Left colon (tissue), 2 donors: ENCODE measurements at regions not wholly inside any gene's neighbourhood (a gene's known extent, or its start where the extent isn't known, plus 50 kb on each side); places are given as distances from the start of the nearest gene placed in this dataset.
A peak's percentile ranks its signal among the peaks of the same experiment; 100 is the strongest.

Experiments
- ATAC-seq: fragments of 200-7000 bp; cut with Tn5 transposase; one replicate; pipeline ENCODE4 v1.9.1; 2020; ENCODE audit warnings: mild to moderate bottlenecking, moderate library complexity
- DNase-seq, 2 donors: peaks; one replicate each; pipeline ENCODE4 v3.0.0-alpha.2; 2020
- intact Hi-C, 2 donors: fragments of 100-400 bp; cut with DNase I in 1 of 2; cut with micrococcal nuclease in 1 of 2; formaldehyde crosslinking; loops; one replicate each; pipeline versions ENCODE4 v1.11.2 to v1.14.0; 2022; cut with DNase I, micrococcal nuclease
- donor health status: DM: no; HTN: no; CAD: no.
- donor health status: DM: yes; HTN: yes; CAD: no.

DNA sequence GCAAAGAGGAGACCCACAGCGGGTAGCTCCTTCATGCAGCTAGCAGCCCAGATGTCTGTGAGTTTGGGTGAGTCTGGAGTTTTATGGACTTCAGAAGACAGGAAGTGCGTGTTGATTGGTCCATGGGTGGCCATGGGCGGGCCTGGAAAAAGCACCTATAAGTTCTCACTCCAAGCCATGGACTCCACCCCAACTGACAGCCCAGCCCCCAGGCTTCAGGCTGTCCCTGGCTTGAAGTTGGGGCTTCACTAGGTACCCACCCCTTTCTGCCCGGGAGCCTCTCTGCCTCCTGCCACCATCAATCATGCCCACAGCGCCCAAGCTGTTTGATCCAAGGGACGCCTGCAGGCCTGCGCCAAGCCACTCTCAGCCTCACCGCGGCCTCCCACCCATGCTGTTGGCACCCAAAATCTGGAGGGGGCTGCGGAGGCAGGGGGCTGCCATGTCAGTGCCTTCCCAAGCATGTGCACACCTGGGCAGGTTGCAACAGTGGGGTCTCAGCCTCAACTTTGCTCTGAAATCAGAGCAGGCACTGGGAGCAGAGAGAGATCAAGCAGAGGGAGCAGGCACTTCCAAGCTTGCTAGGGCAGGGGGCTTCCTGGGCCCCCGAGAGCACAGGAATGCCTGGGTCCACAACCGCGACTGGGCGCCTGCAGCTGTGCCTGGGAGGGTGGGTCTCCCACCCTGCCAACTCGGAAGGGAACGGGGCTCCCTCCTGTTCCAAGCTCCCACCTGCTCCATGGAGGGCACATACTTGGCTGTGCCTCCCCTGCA, 1503.7 kb downstream of the CDH11 start:
- ATAC-seq (peak; percentile 88), DNase-seq (peak; percentile 33 to 50)

GRCh38 chr16:63617047-63617989, 1504.5 kb downstream of the CDH11 start:
- DNase-seq, result peak; percentile 25 to 32

More for the DNA sequence above, 1503.7 kb downstream of the CDH11 start:
- intact Hi-C loops, result no loop called here

DNA sequence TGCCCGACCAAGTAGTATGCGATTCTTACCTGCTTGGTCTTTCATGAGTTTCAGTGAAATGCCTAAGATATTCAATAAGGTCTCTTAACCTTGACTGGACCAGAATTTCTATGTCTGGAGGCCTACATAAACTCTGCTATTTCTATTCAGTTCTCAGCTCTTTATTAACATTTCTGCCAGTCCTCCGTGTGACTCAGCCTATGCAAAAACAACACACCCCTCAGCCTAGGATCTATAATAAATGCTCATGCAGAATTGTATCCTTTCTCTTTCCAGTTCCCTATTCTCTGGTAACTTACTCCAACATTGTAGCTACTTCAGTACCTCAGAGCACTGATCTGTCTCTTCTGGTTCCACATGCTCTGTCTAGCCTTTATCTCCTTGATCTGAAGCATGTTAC, 1507.4 kb downstream of the CDH11 start:
- intact Hi-C loops, result no loop called here
- no peak for ATAC-seq
- DNase-seq, result no peak

More at GRCh38 chr16:63617047-63617989, 1504.5 kb downstream of the CDH11 start:
- peak; percentile 74 for ATAC-seq
- intact Hi-C loops, result no loop called here

DNA sequence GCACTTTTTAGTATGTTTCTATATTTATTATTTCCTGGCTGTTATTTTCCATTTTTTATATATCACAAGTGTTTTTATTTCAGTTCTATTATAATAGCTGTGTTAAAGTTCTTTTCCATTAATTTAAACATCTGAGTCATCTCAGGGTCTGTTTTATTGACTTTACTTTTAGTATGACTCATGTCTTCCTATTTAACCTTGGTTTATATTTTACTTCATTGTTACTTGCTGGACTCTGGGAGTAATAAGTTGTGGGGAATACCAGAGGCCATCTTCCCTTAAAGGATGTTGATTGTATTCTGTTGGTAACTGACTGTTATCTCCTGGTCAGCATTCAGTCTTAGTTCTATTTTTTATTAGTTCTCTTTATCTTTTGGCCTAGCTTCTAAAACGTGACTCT, 1508.2 kb downstream of the CDH11 start:
- ATAC-seq (peak; percentile 55), DNase-seq (no peak)

DNA sequence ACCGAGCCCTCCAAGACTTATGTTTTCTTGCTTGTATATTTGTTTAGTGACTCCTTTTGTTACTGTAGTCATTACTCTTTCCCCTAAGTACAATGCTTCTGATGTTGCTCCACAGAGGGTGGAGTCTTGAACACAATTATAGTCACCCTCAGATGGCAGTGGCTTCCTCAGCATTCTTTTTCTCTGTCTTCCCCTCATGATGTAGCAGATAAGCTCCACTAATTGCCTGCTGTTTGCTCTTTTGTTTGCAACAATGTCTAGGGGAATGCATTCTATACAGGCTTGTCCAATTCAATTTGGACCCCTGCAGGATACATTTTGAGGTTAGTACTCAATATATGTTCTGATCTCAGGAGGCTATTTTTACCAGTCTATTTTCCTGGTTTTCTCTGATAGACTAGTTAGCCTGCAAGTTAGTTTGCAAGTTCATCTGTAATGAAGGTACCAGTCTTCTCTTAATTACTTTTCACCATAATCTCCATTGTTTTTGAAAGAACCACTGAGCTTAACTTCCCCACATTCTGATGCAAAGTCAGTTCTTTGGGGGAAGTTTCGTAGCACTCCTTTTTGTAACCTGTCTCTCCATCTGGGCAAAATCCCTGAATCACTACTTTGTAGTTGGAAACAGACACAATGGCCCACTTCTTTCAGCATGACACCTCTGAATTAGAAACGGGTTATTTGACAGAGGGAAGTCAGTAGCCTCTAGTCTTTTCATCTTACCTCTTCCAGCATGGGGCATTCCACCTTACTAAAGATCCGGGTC, 1509.2 kb downstream of the CDH11 start:
- intact Hi-C loops, result no loop called here
- no peak for DNase-seq
- ATAC-seq, result no peak

More for the DNA sequence above, 1508.2 kb downstream of the CDH11 start:
- intact Hi-C loops, result no loop called here

DNA sequence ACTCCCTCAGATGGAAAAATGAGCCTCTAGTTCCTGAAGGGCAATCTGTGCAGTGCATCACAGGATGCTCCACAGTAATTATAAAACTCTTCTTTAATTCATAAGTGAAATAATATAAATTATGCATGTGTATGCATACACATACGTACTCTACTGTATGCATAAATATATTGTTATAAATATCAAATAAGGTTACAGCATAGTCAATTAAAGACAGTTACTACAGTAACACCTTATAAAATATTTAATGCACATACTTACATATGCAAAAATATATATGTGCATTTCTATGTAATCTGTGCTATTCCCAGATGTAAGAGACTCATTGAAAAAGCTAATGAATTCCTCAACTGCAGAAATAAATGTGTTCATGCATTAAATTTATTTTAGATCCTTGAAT, 1515.1 kb downstream of the CDH11 start:
- no peak for DNase-seq
- intact Hi-C loops, result no loop called here

DNA sequence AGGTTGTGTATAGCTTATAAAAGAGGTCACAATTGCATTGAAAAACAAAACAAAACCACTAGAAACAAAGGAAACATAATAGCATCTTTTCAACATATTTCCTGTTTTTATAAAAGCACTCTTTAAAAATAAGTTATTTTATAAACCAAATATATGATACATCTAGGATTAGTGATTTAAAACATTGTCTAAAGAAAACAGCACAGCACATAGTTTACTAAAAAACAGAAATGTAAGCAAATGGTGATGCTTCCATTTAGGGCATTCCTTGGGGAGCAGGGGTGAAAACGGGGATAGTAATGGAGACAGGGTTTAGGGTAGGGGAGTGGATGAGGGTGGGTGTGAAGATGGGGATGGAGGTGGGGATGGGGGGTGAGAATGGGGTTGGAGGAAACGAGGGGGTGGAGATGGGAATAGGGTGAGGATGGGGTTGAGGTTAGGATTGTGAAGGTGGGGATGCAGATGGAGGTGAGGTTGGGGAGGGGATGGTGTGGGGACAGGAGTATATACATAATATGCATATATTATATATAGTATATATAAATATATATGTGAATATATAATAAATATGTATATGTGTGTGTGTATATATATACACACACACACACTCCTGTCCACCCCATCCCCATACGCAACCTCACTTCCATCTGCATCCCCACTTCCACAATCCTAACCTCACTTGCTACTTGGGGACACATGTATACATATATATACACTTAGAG, 1519.5 kb downstream of the CDH11 start:
- no peak for ATAC-seq
- intact Hi-C loops, result no loop called here
- DNase-seq, result no peak

More for the DNA sequence above, 1515.1 kb downstream of the CDH11 start:
- no peak for ATAC-seq

DNA sequence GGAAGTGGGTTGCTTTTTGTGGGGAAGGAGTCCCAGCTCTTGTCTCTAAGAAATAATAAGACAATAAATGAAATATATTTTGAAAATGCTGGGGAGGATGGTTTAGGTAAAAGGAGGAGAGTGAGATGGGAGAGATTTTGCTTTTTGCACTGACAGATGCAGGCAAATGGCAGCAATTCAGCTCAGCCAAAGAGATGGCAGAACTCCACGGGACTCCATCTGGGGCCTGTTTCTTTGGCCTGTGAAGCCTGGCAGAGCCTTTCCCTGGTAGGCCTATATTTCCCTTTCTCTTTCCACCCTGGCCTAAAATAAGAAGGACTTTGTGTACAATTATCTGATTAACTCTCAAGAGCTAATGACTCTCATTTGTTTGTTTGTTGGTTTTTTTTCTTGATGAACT, 1525.1 kb downstream of the CDH11 start:
- ATAC-seq (no peak), DNase-seq (no peak)
- intact Hi-C loops, result no loop called here

- intact Hi-C loops, result no loop called here
- no peak for ATAC-seq
- DNase-seq, result no peak
Measured at GRCh38 chr16:63592852-63593251, 1529.0 kb downstream of the CDH11 start.

GRCh38 chr16:63581570-63581969, 1540.3 kb downstream of the CDH11 start:
- DNase-seq, result no peak
- intact Hi-C loops, result no loop called here
- no peak for ATAC-seq

DNA sequence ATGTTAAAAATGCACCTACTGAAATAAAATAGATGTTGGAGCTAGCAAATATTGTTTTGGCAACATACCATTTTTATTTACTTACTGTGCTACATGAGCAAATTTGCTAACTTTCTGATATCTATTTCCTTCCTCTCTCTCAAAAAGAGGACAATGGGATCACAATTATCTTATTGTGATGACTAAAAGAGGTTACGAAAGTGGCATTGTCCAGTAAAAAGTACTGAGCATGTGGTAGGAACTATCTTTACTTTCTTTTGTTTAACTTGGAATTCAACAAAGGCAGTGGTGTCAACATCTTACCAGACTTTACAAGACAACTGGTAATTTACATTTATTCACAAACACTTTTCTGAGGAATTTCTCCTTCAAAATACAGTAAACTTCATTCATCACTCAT, 1542.6 kb upstream of the CDH8 start:
- intact Hi-C loops, result no loop called here
- DNase-seq (no peak), ATAC-seq (no peak)

DNA sequence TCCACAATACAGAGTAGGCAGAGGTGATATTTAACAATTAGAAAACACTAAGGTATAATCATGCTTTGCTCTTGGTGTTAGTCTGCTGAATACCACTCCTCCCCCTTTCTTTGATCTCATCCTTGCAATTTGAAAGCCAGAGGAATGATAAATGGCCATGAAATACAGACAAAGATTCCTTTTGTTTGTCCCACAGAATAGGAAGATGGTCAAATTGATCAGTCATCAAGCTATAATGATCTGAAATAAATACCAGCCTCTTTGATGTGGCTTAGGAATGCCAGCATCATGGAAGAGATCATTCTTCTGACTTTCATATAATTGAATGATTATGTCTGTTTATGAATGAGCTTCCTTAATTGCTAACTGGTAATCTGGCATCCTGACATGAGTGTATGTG, 1541.7 kb upstream of the CDH8 start:
- DNase-seq (no peak), ATAC-seq (no peak)
- intact Hi-C loops, result no loop called here

- ATAC-seq, result no peak
- intact Hi-C loops, result no loop called here
- no peak for DNase-seq
Measured at GRCh38 chr16:63575041-63575440, 1538.8 kb upstream of the CDH8 start.

GRCh38 chr16:63568164-63568563, 1531.9 kb upstream of the CDH8 start:
- no peak for ATAC-seq
- intact Hi-C loops, result no loop called here
- no peak for DNase-seq

DNA sequence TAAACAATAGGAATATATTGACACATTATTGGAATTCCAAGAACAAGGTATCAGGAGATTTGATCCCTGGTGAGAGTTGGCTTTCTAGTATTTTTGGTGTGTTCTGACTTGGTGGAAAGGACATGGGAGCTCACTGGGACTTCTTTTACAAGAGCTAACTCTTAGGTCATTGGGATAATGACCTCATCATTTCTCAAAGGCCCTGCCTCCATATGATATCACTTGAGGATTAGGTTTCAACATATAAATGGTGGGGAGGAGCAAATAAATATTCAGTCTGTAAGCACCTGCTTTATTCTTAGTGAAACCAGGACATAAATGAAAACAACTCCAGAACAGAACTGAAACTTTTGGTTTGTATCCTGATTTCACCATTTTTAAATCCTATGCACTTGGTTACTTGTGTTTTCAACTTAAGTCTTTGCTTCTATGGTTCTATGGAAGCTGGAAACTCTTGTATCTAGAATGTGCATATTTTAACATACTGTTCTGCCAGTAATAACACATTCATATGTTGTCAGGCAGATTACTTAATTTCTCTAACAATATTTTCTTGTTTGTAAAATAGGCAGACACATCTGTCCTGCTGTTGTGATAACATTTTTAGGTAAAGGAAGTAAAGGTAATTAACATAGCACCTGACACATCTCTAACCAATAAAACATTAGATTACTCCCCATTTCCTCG, 1527.7 kb upstream of the CDH8 start:
- ATAC-seq (no peak), DNase-seq (no peak)
- intact Hi-C loops, result no loop called here

GRCh38 chr16:63553980-63554379, 1517.7 kb upstream of the CDH8 start:
- no peak for ATAC-seq
- no peak for DNase-seq
- intact Hi-C loops, result no loop called here

- ATAC-seq (no peak), DNase-seq (no peak)
- intact Hi-C loops, result no loop called here
Measured at GRCh38 chr16:63539276-63539675, 1503.0 kb upstream of the CDH8 start.

DNA sequence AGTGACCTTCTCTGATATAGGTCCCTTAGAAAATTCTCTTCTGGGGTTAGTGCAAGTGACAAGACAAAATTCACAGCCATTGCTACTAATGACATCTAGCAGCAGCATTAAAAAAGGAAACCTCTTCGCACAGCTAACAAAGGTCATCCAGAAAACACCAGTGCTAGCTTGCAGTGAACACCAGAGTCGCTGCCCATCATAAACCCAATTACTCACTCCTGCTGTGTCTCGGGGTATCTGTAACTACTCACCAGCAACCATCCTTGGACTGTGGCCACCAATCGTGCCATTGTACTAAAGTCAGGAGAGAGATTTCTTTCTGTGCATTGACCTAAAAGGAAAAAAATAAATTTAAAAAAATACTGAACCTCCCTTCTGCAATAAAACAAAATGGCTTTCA, 1494.7 kb upstream of the CDH8 start:
- DNase-seq (no peak), ATAC-seq (no peak)
- intact Hi-C loops, result no loop called here
